AG04450 (cell line): ENCODE measurements at regions not wholly inside any gene's neighbourhood (a gene's known extent, or its start where the extent isn't known, plus 50 kb on each side); places are given as distances from the start of the nearest gene placed in this dataset.

ENCODE experiments used
- CTCF ChIA-PET: fragments of 300-600, 350-600 bp; formaldehyde crosslinking; extraction: SDS; loops from one replicate; lab custom pipeline; 2022; ENCODE audit warnings: antibody characterized with exemption, inconsistent platforms; lab: Charles Lee
- POLR2A ChIA-PET: fragments of 350-600 bp; formaldehyde crosslinking; extraction: SDS; loops from one replicate; lab custom pipeline; 2021; ENCODE audit warnings: antibody characterized with exemption, inconsistent platforms; lab: Yijun Ruan, JAX
- DNase-seq: peaks from one replicate; pipeline ENCODE4 v3.0.0-alpha.2; 2011; ENCODE audit warnings: low read depth, low spot score
- H3K27ac ChIP-seq: one replicate; pipeline ENCODE4 v1.5.1; 2012; ENCODE audit warnings: low read depth, low read length, control low read depth
- H3K27me3 ChIP-seq: one replicate; pipeline ENCODE4 v1.6.0; 2012; ENCODE audit warnings: low read length; ENCODE audit not compliant: control insufficient read depth, insufficient read depth
- H3K4me3 ChIP-seq: 2 replicates; pipeline ENCODE4 v1.5.1; 2011; ENCODE audit warnings: mild to moderate bottlenecking, low read depth, low read length, control low read depth
- H3K9me3 ChIP-seq: 2 replicates; pipeline ENCODE4 v1.5.1; 2012; ENCODE audit warnings: low read length; ENCODE audit not compliant: control insufficient read depth, insufficient read depth
- TF ChIP-seq, protein P1 (sequence below): IDR thresholded peaks from 2 replicates; pipeline ENCODE4 v1.5.1; 2011; ENCODE audit warnings: low read depth, low read length, control low read depth, inconsistent platforms

DNA sequence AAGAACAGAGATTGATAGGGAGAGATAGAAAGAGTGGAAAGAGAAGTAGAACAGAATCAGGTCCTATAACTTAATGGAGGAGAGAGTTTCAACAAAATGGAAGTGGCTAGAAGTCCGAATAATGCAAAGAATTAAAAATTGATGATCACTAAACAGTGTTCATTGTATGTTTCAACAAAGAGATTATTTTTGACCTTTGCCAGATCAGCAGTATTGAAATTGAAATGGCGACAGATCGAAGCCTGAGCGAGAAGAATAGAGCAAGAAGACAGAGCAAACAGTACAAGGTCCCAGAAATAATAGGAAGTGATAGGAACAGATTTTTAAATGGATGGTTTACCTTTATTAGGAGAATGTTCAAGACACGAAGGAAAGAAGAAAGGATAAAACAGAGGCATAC is 1012.8 kb upstream of the FBXO33 start:
- Histone ChIP-seq H3K27ac (no peak overlapping the region), H3K27me3 (no peaks in the 10 kb centered on the region), H3K4me3 (no peak overlapping the region), H3K9me3 (peaks cover 5% of the 10 kb centered on the region)
- CTCF ChIA-PET, result no interaction called here
- no peak for DNase-seq
- POLR2A ChIA-PET, result no interaction called here
- TF ChIP-seq, protein P1, sequence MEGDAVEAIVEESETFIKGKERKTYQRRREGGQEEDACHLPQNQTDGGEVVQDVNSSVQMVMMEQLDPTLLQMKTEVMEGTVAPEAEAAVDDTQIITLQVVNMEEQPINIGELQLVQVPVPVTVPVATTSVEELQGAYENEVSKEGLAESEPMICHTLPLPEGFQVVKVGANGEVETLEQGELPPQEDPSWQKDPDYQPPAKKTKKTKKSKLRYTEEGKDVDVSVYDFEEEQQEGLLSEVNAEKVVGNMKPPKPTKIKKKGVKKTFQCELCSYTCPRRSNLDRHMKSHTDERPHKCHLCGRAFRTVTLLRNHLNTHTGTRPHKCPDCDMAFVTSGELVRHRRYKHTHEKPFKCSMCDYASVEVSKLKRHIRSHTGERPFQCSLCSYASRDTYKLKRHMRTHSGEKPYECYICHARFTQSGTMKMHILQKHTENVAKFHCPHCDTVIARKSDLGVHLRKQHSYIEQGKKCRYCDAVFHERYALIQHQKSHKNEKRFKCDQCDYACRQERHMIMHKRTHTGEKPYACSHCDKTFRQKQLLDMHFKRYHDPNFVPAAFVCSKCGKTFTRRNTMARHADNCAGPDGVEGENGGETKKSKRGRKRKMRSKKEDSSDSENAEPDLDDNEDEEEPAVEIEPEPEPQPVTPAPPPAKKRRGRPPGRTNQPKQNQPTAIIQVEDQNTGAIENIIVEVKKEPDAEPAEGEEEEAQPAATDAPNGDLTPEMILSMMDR, result no peak

DNA sequence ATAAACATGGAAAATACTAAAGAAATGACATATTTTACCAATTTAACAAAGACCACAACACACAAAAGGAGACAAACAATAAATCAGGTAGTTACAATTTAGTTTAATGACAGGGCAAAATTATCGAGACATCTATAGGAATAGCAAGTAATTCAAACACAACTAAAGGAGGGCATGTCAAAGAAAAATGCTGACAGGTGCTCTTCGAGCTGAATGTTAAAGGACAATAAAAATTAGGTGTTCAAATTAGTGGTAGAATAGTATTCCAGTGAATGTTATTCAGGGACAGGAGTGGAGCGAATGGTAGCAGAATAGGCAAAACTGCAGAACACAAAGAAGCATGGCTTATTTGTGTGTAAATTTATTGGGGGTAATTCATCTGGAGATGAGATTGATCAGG is 1004.3 kb upstream of the FBXO33 start:
- DNase-seq, result no peak
- Histone ChIP-seq H3K27me3 (no peaks in the 10 kb centered on the region), H3K27ac (no peak overlapping the region), H3K4me3 (no peak overlapping the region), H3K9me3 (peaks cover 2% of the 10 kb centered on the region; the same call in 1 of the 2 replicates)
- CTCF ChIA-PET, result no interaction called here
- POLR2A ChIA-PET, result no interaction called here
- TF ChIP-seq, protein P1, result no peak

DNA sequence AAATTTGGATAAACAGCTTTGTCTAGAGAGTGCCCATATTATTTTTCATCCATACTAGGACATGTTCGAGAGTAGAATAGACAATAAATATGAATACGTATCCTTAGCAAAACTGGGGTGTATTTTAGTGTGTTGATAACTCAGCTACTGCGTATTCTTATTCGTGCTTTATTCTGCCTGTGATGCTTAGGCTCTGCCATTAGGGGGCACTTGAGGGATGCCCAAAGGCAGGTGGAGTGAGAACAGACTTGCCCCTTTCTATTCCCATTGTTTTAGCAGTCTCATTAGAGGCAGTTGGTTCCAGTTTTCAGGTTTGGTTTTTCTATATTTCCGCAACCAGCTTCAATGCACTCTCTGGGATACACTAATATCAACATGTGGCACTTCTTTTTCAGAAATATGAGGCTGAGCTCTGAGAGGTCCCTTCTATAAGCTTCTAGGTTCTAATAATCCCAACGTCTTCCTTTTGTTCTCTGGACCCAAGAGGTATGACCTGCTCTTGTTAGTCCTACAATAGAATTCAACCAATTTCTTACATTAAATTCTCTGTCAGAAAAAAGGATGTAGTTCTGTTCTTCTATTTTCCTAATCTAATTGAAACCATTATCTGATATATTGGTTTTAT is 985.7 kb upstream of the FBXO33 start:
- no peak for DNase-seq
- ChIA-PET CTCF (no interaction called here), POLR2A (no interaction called here)
- Histone ChIP-seq H3K27ac (no peak overlapping the region), H3K4me3 (no peak overlapping the region), H3K9me3 (peaks cover 6% of the 10 kb centered on the region), H3K27me3 (no peaks in the 10 kb centered on the region)
- TF ChIP-seq, protein P1, result no peak

DNA sequence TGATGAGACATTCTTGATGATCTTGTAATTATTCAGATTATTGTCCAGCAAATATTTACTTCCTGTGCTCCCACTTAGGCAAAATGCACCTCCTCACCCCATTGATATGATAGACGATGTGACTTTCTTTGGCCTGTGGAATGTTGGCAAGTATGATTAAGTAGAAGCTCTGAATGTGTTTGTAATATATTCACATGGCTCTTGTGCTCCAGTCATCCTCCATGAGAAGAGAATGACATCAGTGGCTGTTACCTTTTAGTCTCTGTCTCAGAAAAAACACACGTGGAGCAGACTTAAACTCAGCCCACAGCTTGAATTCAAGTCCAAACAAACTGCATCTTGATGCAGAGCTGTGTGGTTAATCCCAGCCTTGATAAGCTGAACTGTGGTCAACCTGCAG is 984.3 kb upstream of the FBXO33 start:
- POLR2A ChIA-PET, result no interaction called here
- Histone ChIP-seq H3K27me3 (no peaks in the 10 kb centered on the region), H3K4me3 (no peak overlapping the region), H3K9me3 (peaks cover 6% of the 10 kb centered on the region), H3K27ac (no peak overlapping the region)
- TF ChIP-seq, protein P1, result no peak
- DNase-seq, result no peak
- CTCF ChIA-PET, result no interaction called here

DNA sequence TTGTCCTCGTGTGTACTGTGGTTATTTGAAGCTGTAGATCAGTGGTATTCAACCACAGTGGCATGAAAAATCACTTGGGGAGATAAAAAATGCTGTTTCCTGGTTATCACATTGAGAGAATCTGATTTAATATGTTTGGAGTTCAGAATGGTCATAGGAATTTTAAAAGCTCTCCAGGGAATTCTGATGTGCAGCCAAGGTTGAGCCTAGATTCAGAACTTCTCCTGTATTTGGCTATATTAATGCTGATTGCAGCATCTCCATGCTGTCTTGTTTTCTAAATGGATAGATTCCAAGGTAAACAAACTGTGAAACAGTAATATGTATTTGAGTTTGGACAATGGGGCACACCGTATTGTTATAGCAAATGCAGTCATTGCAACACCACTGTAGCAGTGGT is 982.2 kb upstream of the FBXO33 start:
- no peaks in the 10 kb centered on the region for H3K27me3 ChIP-seq
- CTCF ChIA-PET, result no interaction called here
- no peak overlapping the region for H3K4me3 ChIP-seq
- no peak for DNase-seq
- TF ChIP-seq, protein P1, result no peak
- H3K9me3 ChIP-seq, result peaks cover 5% of the 10 kb centered on the region
- H3K27ac ChIP-seq, result no peak overlapping the region
- POLR2A ChIA-PET, result no interaction called here
